GM19468 (cell line): ENCODE measurements at regions not wholly inside any gene's neighbourhood (a gene's known extent, or its start where the extent isn't known, plus 50 kb on each side); places are given as distances from the start of the nearest gene placed in this dataset.
"Not testable (repeated sequence)": the region's sequence is repeated elsewhere in the genome, so short reads cannot be mapped to it uniquely, and the experiment has no call there.

Experiments used
- ATAC-seq: cut with Tn5 transposase; IDR thresholded peaks from one replicate; pipeline ENCODE4 v1.9.1; 2021; ENCODE audit warnings: mild to moderate bottlenecking, moderate library complexity, moderate number of reproducible peaks; ENCODE audit not compliant: unreplicated experiment; ENCODE audit errors: extremely low read depth

GRCh38 chr10:109317746-109318366 lies 605.5 kb downstream of the XPNPEP1 start:
- ATAC-seq, result no peak

DNA sequence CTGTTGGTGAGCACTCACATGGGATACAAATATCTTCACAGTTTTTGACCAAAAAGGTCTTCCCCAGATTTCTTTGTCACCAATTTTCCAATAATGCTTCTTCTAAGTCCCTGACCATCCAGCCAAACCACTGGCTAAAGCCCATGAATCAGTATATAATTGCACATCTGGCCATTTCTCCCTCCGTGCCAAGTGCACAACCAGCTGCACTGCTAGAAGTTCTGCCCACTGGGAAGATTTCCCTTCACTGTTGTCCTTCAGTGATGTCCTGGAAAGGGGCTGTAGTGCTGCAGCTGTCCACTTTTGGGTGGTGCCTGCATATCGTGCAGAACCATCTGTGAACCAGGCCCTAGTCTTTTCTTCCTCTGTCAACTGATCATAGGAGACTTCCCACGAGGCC lies 609.3 kb downstream of the XPNPEP1 start:
- not testable (repeated sequence) for ATAC-seq

DNA sequence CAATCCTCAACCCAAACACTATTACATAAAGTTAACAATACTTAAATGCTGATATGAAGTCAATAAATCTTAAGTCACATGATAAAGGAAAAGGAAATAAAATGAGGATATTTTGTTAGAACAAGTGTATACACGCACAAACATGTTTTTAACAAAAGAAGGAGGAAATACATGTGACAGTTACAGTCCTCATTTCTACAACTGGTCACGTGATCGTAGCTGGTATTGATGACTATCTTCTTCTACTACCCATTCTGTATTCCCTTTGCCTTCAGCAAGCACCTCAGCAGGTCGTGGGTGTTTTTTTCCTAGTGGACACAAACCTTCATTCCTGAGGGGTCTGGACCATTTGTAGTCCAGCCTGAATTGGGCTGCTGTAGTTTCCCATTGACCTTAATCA lies 610.8 kb downstream of the XPNPEP1 start:
- not testable (repeated sequence) for ATAC-seq

GRCh38 chr10:109308971-109309370 lies 614.3 kb downstream of the XPNPEP1 start:
- no peak for ATAC-seq

GRCh38 chr10:109307102-109307501 lies 616.2 kb downstream of the XPNPEP1 start:
- not testable (repeated sequence) for ATAC-seq

- ATAC-seq, result no peak
Observed at GRCh38 chr10:109306698-109307097, 616.6 kb downstream of the XPNPEP1 start.

- no peak for ATAC-seq
Observed at GRCh38 chr10:109287858-109288257, 635.5 kb downstream of the XPNPEP1 start.

GRCh38 chr10:109282510-109282909 lies 640.8 kb downstream of the XPNPEP1 start:
- ATAC-seq, result no peak

DNA sequence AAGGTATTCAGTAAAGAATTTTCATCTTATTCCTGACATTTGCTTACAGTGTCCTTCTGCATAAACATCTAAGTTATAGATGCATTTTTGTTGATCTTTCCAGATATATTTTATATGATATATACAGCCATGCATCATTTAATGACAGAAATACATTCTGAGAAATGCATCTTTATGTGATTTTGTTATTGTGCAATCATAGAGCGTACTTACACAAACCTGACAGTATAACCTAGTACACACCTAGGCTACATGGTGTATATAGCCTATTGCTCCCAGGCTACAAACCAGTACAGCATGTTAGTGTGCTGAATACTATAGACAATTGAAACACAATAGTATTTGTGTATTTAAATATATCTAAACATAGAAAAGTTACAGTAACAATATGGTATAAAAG lies 642.0 kb downstream of the XPNPEP1 start:
- no peak for ATAC-seq

- no peak for ATAC-seq
Observed at GRCh38 chr10:109280837-109281236, 642.5 kb downstream of the XPNPEP1 start.

DNA sequence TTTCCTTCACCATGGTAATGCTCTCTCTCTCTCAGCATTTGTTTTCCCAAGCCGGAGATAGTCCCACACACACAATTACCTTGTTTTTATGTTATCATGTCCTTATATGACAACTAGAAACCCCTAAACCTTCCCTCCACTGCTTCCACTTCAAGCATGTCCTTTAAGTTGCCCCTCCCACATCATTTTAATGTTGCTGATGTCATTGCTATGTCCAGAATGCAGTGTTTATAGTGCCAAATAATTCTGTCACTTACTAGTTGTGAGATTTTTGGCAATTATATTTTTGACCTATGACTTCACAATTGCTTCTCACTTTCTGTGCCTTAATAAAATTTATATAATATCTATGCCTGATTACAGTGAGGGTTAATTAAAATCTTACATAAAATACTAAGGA lies 645.9 kb downstream of the XPNPEP1 start:
- no peak for ATAC-seq

DNA sequence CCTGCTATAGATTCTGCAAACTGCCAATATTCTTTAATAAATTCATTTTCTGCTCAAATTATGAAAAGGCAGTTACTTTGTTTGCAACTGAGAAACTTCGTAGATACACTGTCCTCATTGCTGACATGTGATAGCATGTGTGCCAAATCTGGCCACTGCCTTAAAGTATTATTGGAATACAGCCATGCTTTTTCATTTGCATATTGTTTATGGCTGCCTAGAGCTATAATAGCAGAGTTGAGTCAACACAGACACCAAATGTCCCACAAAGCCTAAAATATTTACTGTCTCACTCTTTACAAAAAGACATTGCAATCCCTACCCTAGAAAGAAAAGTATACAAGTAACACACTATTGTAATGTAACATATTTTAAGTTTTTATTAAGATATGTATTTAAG lies 647.4 kb downstream of the XPNPEP1 start:
- no peak for ATAC-seq

GRCh38 chr10:109274681-109275080 lies 648.6 kb downstream of the XPNPEP1 start:
- ATAC-seq, result no peak

- no peak for ATAC-seq
Observed at GRCh38 chr10:109270173-109270572, 653.1 kb downstream of the XPNPEP1 start.

GRCh38 chr10:109264004-109264403 lies 659.3 kb downstream of the XPNPEP1 start:
- no peak for ATAC-seq

DNA sequence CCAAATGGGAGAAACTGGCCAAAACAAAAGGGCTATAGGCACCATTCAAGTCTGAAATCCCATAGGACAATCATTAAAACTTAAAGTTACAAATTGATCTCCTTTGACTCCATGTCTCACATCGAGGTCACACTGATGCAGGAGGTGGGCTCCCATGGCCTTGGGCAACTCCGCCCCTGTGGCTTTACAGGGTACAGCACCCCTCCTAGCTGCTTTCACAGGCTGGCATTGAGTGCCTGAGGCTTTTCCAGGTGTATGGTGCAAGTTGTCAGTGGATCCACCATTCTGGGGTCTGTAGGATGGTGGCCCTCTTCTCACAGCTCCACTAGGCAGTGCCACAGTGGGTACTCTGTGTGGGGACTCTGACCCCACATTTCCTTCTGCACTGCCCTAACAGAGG lies 662.1 kb downstream of the XPNPEP1 start:
- ATAC-seq, result no peak

DNA sequence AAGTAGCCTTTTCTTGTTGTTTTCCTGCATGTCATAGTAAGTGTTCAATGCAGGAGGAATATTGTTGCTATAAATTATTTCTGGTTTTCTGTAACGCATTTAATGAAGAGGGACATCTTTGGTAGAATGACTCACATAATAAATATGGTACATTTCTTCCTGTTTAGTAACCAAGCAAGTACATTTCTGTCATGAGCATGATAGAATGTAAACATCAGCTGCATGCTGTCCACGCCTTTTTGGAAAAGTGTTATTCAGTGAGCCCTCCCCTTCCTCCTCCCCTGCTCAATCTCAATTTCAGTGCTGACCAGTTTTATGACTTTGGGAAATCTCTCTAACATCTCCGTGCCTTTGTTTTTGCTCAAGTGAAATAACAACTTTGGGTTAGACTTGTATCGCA lies 664.0 kb downstream of the XPNPEP1 start:
- ATAC-seq, result no peak

DNA sequence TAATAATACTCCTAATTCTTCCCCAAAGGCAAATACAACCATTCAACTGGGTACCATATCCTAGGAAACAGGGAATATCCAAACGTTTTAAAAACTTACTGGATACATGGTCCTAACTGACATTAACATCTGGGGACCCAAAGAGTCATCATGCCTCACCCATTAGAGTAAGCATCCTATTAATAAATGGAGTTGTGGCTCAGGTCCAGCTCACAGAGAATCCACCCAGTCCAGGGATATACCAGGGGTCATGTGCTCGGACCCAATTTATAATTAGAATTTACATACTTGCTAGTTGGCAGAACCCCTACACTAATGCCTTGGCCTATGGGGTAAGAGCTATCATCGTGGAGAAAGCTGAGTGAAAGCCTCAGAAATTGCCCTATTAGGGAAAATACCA lies 670.0 kb downstream of the XPNPEP1 start:
- ATAC-seq, result no peak

- ATAC-seq, result no peak
Observed at GRCh38 chr10:109250152-109250551, 673.2 kb downstream of the XPNPEP1 start.

GRCh38 chr10:109247814-109248213 lies 675.5 kb downstream of the XPNPEP1 start:
- ATAC-seq, result no peak

DNA sequence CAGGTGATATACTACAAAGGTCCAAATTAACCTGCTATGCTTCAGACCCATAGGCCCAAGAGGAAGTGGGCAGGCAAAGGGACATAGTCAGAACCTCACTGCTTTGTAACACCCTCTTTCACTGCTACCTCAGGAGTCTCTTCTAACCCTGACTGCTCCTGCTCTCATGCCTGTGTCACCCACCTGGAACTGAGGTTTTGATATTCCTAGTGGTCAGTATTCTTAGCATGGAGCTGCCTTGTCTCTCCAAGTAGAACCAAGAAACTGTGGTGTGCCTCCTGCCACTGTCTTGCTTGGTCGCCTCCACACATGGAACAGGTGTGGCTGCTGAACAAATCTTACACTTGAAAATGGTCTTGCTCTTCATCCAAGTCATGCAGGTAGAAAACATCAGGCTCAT lies 677.5 kb downstream of the XPNPEP1 start:
- ATAC-seq, result no peak

DNA sequence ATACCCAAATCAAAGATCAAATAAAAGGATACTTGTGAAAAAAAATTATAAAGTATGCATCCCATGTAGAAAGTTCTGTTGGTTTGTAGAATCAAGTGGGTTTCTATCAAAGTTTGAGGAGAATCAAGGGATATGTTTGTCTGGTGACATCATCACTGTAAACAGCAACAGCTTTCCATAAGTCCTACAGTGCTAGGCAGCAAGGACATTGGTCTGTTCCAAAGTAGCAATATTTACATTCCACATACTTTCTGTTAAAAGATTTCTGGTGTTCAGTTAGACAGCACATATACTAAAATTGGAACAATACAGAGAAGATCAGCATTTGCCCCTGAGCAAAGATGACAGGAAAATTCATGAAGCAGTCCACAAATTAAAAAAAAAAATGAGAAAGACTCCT lies 683.9 kb downstream of the XPNPEP1 start:
- ATAC-seq, result no peak

DNA sequence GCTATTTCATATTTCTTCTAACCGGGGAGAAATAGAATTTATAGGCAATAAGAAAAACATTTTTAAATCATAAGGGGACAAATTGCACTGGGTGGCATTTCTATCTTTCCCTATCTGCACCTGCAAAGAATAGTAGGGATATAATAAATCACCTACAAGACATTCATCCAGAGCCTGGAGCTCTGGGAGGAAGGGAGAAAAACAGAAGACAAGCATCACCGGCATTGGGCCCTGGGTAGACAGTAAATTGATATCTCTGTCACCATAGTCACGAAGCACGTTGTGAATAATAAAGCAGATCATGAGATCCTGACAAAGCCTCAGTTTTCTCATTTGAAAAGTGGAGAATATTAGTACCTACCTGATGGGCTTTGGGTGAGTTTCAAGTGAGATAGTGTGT lies 685.6 kb downstream of the XPNPEP1 start:
- no peak for ATAC-seq
